BE2C (cell line): ENCODE measurements at regions not wholly inside any gene's neighbourhood (a gene's known extent, or its start where the extent isn't known, plus 50 kb on each side); places are given as distances from the start of the nearest gene placed in this dataset.

Source experiments
- DNase-seq: peaks from one replicate; pipeline ENCODE4 v3.0.0-alpha.2; 2020
- H3K27me3 ChIP-seq: fragments of 250-450 bp; sonication (Bioruptor Pico); 2 replicates; pipeline ENCODE4 v1.5.1; 2020; ENCODE audit warnings: mild to moderate bottlenecking
- H3K36me3 ChIP-seq: fragments of 250-450 bp; sonication (Bioruptor Pico); 2 replicates; pipeline ENCODE4 v1.5.1; 2020; ENCODE audit warnings: mild to moderate bottlenecking
- H3K4me1 ChIP-seq: fragments of 250-450 bp; sonication (Bioruptor Pico); 2 replicates; pipeline ENCODE4 v1.5.1; 2020
- H3K4me3 ChIP-seq: 2 replicates; pipeline ENCODE4 v1.5.1; 2011; ENCODE audit warnings: low read depth, low read length
- H3K9me3 ChIP-seq: fragments of 250-450 bp; sonication (Bioruptor Pico); 2 replicates; pipeline ENCODE4 v1.5.1; 2020
- CTCF ChIP-seq: IDR thresholded peaks from 2 replicates; pipeline ENCODE4 v1.5.1; 2012; ENCODE audit warnings: mild to moderate bottlenecking, low read depth, low read length

- Histone ChIP-seq H3K4me3 (no peak overlapping the region), H3K9me3 (no peaks in the 10 kb centered on the region), H3K27me3 (no peaks in the 10 kb centered on the region), H3K36me3 (no peaks in the 10 kb centered on the region), H3K4me1 (no peaks in the 10 kb centered on the region; the same call in 1 of the 2 replicates)
- no peak for TF ChIP-seq CTCF
- DNase-seq, result no peak
Observed at GRCh38 chr5:27220752-27221151, 182.4 kb upstream of the CDH9 start.

GRCh38 chr5:27217977-27218376 lies 179.6 kb upstream of the CDH9 start:
- no peak for DNase-seq
- no peak overlapping the region for H3K4me3 ChIP-seq
- no peaks in the 10 kb centered on the region for H3K27me3 ChIP-seq
- no peaks in the 10 kb centered on the region; the same call in 1 of the 2 replicates for H3K4me1 ChIP-seq
- no peak for TF ChIP-seq CTCF
- H3K9me3 ChIP-seq, result no peaks in the 10 kb centered on the region
- no peaks in the 10 kb centered on the region for H3K36me3 ChIP-seq

GRCh38 chr5:27217155-27217956 lies 179.0 kb upstream of the CDH9 start:
- no peak overlapping the region for H3K4me3 ChIP-seq
- no peak for DNase-seq

GRCh38 chr5:27216367-27216950 lies 178.1 kb upstream of the CDH9 start:
- H3K9me3 ChIP-seq, result no peaks in the 10 kb centered on the region

More at GRCh38 chr5:27217155-27217956, 179.0 kb upstream of the CDH9 start:
- no peaks in the 10 kb centered on the region; the same call in 1 of the 2 replicates for H3K4me1 ChIP-seq
- no peaks in the 10 kb centered on the region for H3K36me3 ChIP-seq
- no peaks in the 10 kb centered on the region for H3K27me3 ChIP-seq
- TF ChIP-seq CTCF, result no peak
- no peaks in the 10 kb centered on the region for H3K9me3 ChIP-seq

GRCh38 chr5:27208051-27208450 lies 169.7 kb upstream of the CDH9 start:
- DNase-seq, result no peak
- TF ChIP-seq CTCF, result no peak
- Histone ChIP-seq H3K9me3 (no peaks in the 10 kb centered on the region), H3K4me3 (no peak overlapping the region), H3K36me3 (no peaks in the 10 kb centered on the region), H3K4me1 (no peaks in the 10 kb centered on the region), H3K27me3 (no peaks in the 10 kb centered on the region)

More at GRCh38 chr5:27216367-27216950, 178.1 kb upstream of the CDH9 start:
- no peak for DNase-seq
- Histone ChIP-seq H3K27me3 (no peaks in the 10 kb centered on the region), H3K36me3 (no peaks in the 10 kb centered on the region), H3K4me3 (no peak overlapping the region), H3K4me1 (no peaks in the 10 kb centered on the region; the same call in 1 of the 2 replicates)
- no peak for TF ChIP-seq CTCF
